ENCODE measurements at regions not wholly inside any gene's neighbourhood (a gene's known extent, or its start where the extent isn't known, plus 50 kb on each side); places are given as distances from the start of the nearest gene placed in this dataset.

DNA sequence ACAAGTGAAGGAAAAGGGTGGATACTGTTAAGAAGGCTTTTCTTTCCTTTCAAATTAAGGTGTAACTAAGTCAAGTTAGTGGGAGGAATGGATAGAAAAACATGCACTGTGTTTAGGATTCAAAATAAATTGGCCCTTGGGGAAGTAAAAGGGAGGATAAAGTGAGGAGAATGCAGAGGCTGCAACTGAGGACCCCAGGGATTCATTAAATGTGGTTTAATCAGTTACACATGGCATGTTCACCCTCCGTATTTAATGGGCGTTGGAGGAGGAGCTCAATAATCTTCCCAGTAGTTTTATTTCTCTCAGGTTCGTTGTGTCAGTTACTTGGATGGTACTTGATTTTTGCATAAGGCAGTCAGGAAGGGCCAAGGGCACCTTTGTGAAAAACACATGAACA, 966.3 kb downstream of the JRKL start (continued):
- TF ChIP-seq ZNF114 (CRISPR knock-in tag; IDR thresholded peaks at IDR 0.05) (no peak), NANOG (IDR thresholded peaks at IDR 0.05; ENCODE audit: borderline replicate concordance) (no peak), CTCF (conservative IDR thresholded peaks at IDR 0.05; ENCODE audit: low read depth in 2 of 2) (no peak), STAT1 (IDR thresholded peaks at IDR 0.05; ENCODE audit: unreplicated experiment) (no peak)
- TF ChIP-seq, protein P1, sequence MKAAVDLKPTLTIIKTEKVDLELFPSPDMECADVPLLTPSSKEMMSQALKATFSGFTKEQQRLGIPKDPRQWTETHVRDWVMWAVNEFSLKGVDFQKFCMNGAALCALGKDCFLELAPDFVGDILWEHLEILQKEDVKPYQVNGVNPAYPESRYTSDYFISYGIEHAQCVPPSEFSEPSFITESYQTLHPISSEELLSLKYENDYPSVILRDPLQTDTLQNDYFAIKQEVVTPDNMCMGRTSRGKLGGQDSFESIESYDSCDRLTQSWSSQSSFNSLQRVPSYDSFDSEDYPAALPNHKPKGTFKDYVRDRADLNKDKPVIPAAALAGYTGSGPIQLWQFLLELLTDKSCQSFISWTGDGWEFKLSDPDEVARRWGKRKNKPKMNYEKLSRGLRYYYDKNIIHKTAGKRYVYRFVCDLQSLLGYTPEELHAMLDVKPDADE (IDR thresholded peaks at IDR 0.05), result no peak

DNA sequence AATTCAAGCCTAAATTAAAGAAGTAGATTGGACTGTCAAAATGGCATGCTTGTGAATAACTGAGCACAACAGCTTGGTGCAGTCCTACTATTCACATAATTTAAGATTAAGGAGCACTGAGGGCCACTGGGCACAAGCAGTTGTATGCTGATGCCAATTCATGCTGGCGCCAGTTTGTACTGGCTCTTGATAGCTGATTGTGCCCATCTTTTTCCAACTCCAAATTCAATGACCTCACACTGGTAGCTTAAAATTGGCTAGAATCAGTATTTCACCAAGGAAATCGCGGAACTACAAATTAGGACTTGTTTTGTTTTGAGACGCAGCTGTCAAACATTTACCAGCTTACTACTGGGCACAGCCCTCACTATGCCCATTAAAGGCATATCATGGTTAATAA, 969.2 kb downstream of the JRKL start:
- no peak overlapping the region for H2AFZ ChIP-seq
- no peaks in the 10 kb centered on the region for H3K36me3 ChIP-seq (ENCODE audit: insufficient read depth)
- no peak overlapping the region for H3K27ac Mint-ChIP-seq
- H3K27me3 Mint-ChIP-seq (ENCODE audit: insufficient read depth, low read depth, poor library complexity), result peaks cover 2% of the 10 kb centered on the region
- no peak overlapping the region for H3K4me3 Mint-ChIP-seq
- peaks cover 3% of the 10 kb centered on the region; the same call in 1 of the 2 replicates for H3K4me1 ChIP-seq (ENCODE audit: insufficient read depth)
- H3K4me1 Mint-ChIP-seq, result peaks cover 6% of the 10 kb centered on the region; the same call in 2 of the 3 replicates
- DNase-seq (ENCODE audit: low spot score), result no peak
- no peaks in the 10 kb centered on the region for H3F3A ChIP-seq (replicated peaks; ENCODE audit: low read depth)
- no peaks in the 10 kb centered on the region for H4K20me1 ChIP-seq (replicated peaks; ENCODE audit: insufficient read depth)
- H3K36me3 Mint-ChIP-seq (ENCODE audit: low read depth), result no peaks in the 10 kb centered on the region
- H3K4me3 ChIP-seq, result no peak overlapping the region
- H3K27ac ChIP-seq (ENCODE audit: low read depth), result no peak overlapping the region
- no peaks in the 10 kb centered on the region for H3K27me3 ChIP-seq (ENCODE audit: insufficient read depth)
- ATAC-seq, result no peak
- no peaks in the 10 kb centered on the region for H3K9me2 ChIP-seq (ENCODE audit: insufficient read depth)
- H3K79me2 ChIP-seq (replicated peaks; ENCODE audit: insufficient read depth), result no peaks in the 10 kb centered on the region
- no peak overlapping the region for H3K4me2 ChIP-seq
- H3K9me3 Mint-ChIP-seq, result no peaks in the 10 kb centered on the region; the same call in 2 of the 3 replicates
- TF ChIP-seq JUNB (IDR thresholded peaks at IDR 0.05; ENCODE audit: unreplicated experiment) (no peak), CREB1 (CRISPR knock-in tag; IDR thresholded peaks at IDR 0.05; ENCODE audit: low read depth) (no peak), ZNF462 (CRISPR knock-in tag; IDR thresholded peaks at IDR 0.05) (no peak), STAT1 (IDR thresholded peaks at IDR 0.05; ENCODE audit: unreplicated experiment) (no peak), ZNF331 (CRISPR knock-in tag; IDR thresholded peaks at IDR 0.05; ENCODE audit: low read depth) (no peak), NANOG (IDR thresholded peaks at IDR 0.05; ENCODE audit: borderline replicate concordance) (no peak), EZH2phosphoT487 (IDR thresholded peaks at IDR 0.05; ENCODE audit: unreplicated experiment) (no peak), ZNF114 (CRISPR knock-in tag; IDR thresholded peaks at IDR 0.05) (no peak), EZH2 (IDR thresholded peaks at IDR 0.05; ENCODE audit: low read depth, unreplicated experiment) (no peak), CTCF (conservative IDR thresholded peaks at IDR 0.05; ENCODE audit: low read depth in 2 of 2) (no peak), POLR2AphosphoS5 (IDR thresholded peaks at IDR 0.05; ENCODE audit: low read depth) (no peak)
- TF ChIP-seq, protein P1 (IDR thresholded peaks at IDR 0.05), result no peak

Data from GM23338 (cell line).